A549 (cell line): ENCODE measurements at regions not wholly inside any gene's neighbourhood (a gene's known extent, or its start where the extent isn't known, plus 50 kb on each side); places are given as distances from the start of the nearest gene placed in this dataset.
"Not testable (repeated sequence)": the region's sequence is repeated elsewhere in the genome, so short reads cannot be mapped to it uniquely, and the experiment has no call there.

Experiments used
- ATAC-seq, 2 experiments: fragments of 200-7000 bp in 1 of 2; fragments of >200 bp in 1 of 2; cut with Nextera tagmentation in 1 of 2; cut with Tn5 transposase in 1 of 2; 3 replicates each; pipeline versions ENCODE4 v1.8.0 to v1.9.1; 2018 to 2020; ENCODE audit warnings: mild to moderate bottlenecking in 1 of 2, moderate library complexity in 1 of 2
- CTCF ChIA-PET: fragments of 300-600 bp; sonication (Branson Sonifier 250); formaldehyde crosslinking; extraction: SDS; loops from one replicate; lab custom pipeline; 2021; ENCODE audit warnings: antibody characterized with exemption, inconsistent platforms; lab: Yijun Ruan, JAX
- POLR2A ChIA-PET: fragments of 350-600 bp; formaldehyde crosslinking; extraction: SDS; loops from one replicate; lab custom pipeline; 2021; ENCODE audit warnings: antibody characterized with exemption, inconsistent platforms; lab: Yijun Ruan, JAX
- DNase-seq, 2 experiments: peaks; one replicate each; pipeline versions ENCODE4 v3.0.0 to v3.0.0-alpha.2; 2011 to 2016; ENCODE audit warnings: low read depth in 1 of 2, low spot score in 1 of 2
- FAIRE-seq: peaks from 2 replicates; lab custom pipeline; 2011; peaks lifted over from hg19 to GRCh38; lab: Jason Lieb, UNC
- H3K27ac ChIP-seq, 2 experiments: fragments of >200 bp; sonication (Bioruptor Twin); formaldehyde crosslinking; 3 replicates each; pipeline ENCODE4 v1.5.1; 2016 to 2017
- H3K4me1 ChIP-seq: fragments of >200 bp; sonication (Bioruptor Twin); formaldehyde crosslinking; 3 replicates; pipeline ENCODE4 v1.6.1; 2016
- H3K4me2 ChIP-seq: fragments of >200 bp; sonication (Bioruptor Twin); formaldehyde crosslinking; 3 replicates; pipeline ENCODE4 v1.6.1; 2016
- H3K4me3 ChIP-seq: fragments of >200 bp; sonication (Bioruptor Twin); formaldehyde crosslinking; 3 replicates; pipeline ENCODE4 v1.5.1; 2016
- H3K9me3 ChIP-seq: fragments of >200 bp; sonication (Bioruptor Twin); formaldehyde crosslinking; 3 replicates; pipeline ENCODE4 v1.6.1; 2016
- ATOH8 ChIP-seq: fragments of 250-450 bp; sonication (Bioruptor Pico); IDR thresholded peaks from 2 replicates; pipeline ENCODE4 v1.5.0; 2020; ENCODE audit warnings: low read depth, mild to moderate bottlenecking, moderate library complexity
- CBX8 ChIP-seq: fragments of 200-600 bp; sonication (generic); IDR thresholded peaks from 2 replicates; pipeline ENCODE4 v1.6.1; 2016
- CEBPB ChIP-seq, 2 experiments: fragments of >200 bp in 1 of 2; sonication (Bioruptor Twin) in 1 of 2; formaldehyde crosslinking in 1 of 2; IDR thresholded peaks; 2 replicates each; pipeline ENCODE4 v1.6.1; 2012 to 2016
- CTCF ChIP-seq: fragments of >200 bp; sonication (Bioruptor Twin); formaldehyde crosslinking; IDR thresholded peaks from 3 replicates; pipeline ENCODE4 v1.5.1; 2016
- EHF ChIP-seq: fragments of 250-450 bp; sonication (Bioruptor Pico); IDR thresholded peaks from 2 replicates; pipeline ENCODE4 v1.5.0; 2020; ENCODE audit warnings: mild to moderate bottlenecking
- ELK1 ChIP-seq: fragments of 150-350 bp; IDR thresholded peaks from 2 replicates; pipeline ENCODE4 v1.6.1; 2014; ENCODE audit warnings: low read depth, mild to moderate bottlenecking, low read length
- FOXS1 ChIP-seq: fragments of 250-450 bp; sonication (Bioruptor Pico); IDR thresholded peaks from 2 replicates; pipeline ENCODE4 v1.5.0; 2020; ENCODE audit warnings: mild to moderate bottlenecking, moderate library complexity
- HDAC2 ChIP-seq: fragments of 200-600 bp; sonication (generic); IDR thresholded peaks from 2 replicates; pipeline ENCODE4 v1.6.1; 2016
- HES2 ChIP-seq: fragments of >200 bp; sonication (Bioruptor Twin); formaldehyde crosslinking; IDR thresholded peaks from 2 replicates; pipeline ENCODE4 v1.6.1; 2016
- HOXA7 ChIP-seq: fragments of 250-450 bp; sonication (Bioruptor Pico); IDR thresholded peaks from 2 replicates; pipeline ENCODE4 v1.5.0; 2020; ENCODE audit warnings: mild to moderate bottlenecking, moderate library complexity
- HOXB13 ChIP-seq: fragments of 250-450 bp; sonication (Bioruptor Pico); IDR thresholded peaks from 2 replicates; pipeline ENCODE4 v1.5.0; 2020; ENCODE audit warnings: low read depth, mild to moderate bottlenecking, moderate library complexity
- MAFK ChIP-seq: fragments of 450-650 bp; IDR thresholded peaks from 2 replicates; pipeline ENCODE4 v1.6.1; 2014; ENCODE audit not compliant: partially characterized antibody
- NFE2L2 ChIP-seq: fragments of 150-350 bp; conservative IDR thresholded peaks from 2 replicates; pipeline ENCODE4 v1.6.1; 2014; ENCODE audit warnings: low read length
- NPAS2 ChIP-seq: fragments of 250-450 bp; sonication (Bioruptor Pico); IDR thresholded peaks from 2 replicates; pipeline ENCODE4 v1.8.0; 2022; ENCODE audit warnings: mild to moderate bottlenecking, moderate library complexity, borderline replicate concordance
- NR3C1 ChIP-seq: fragments of >200 bp; sonication (Bioruptor Twin); formaldehyde crosslinking; IDR thresholded peaks from 3 replicates; pipeline ENCODE4 v1.6.1; 2017
- PBX3 ChIP-seq: IDR thresholded peaks from 2 replicates; pipeline ENCODE4 v1.6.1; 2012
- POLR2A ChIP-seq: IDR thresholded peaks from 2 replicates; pipeline ENCODE4 v1.6.1; 2012; ENCODE audit warnings: mild to moderate bottlenecking, low read length
- RAD21 ChIP-seq, 2 experiments: fragments of >200 bp in 1 of 2; sonication (Bioruptor Twin) in 1 of 2; formaldehyde crosslinking in 1 of 2; IDR thresholded peaks in 1 of 2; conservative IDR thresholded peaks in 1 of 2; 2 replicates in 1 of 2; 3 replicates in 1 of 2; pipeline ENCODE4 v1.6.1; 2012 to 2018; ENCODE audit warnings: inconsistent platforms in 1 of 2
- RARB ChIP-seq: fragments of 250-450 bp; sonication (Bioruptor Pico); IDR thresholded peaks from 2 replicates; pipeline ENCODE4 v1.8.0; 2021; ENCODE audit warnings: mild to moderate bottlenecking, moderate library complexity
- RNF2 ChIP-seq: fragments of 200-600 bp; sonication (generic); IDR thresholded peaks from 2 replicates; pipeline ENCODE4 v1.6.1; 2016; ENCODE audit warnings: low read depth, mild to moderate bottlenecking, antibody characterized with exemption, moderate library complexity, borderline replicate concordance
- SMC3 ChIP-seq: fragments of >200 bp; sonication (Bioruptor Twin); formaldehyde crosslinking; IDR thresholded peaks from 3 replicates; pipeline ENCODE4 v1.6.1; 2018; ENCODE audit warnings: inconsistent platforms
- USF2 ChIP-seq: fragments of 450-650 bp; IDR thresholded peaks from 2 replicates; pipeline ENCODE4 v1.6.1; 2014; ENCODE audit warnings: antibody characterized with exemption
- ZFP36 ChIP-seq: fragments of 450-650 bp; IDR thresholded peaks from 2 replicates; pipeline ENCODE4 v1.6.1; 2014; ENCODE audit warnings: borderline replicate concordance; ENCODE audit not compliant: partially characterized antibody
- ZNF302 ChIP-seq: fragments of 250-450 bp; sonication (Bioruptor Pico); IDR thresholded peaks from 2 replicates; pipeline ENCODE4 v1.9.0; 2021; ENCODE audit warnings: inconsistent platforms, mild to moderate bottlenecking, moderate library complexity
- WGBS: methylation state at CpG from one replicate; pipeline ENCODE4 v1.1.6; 2017; ENCODE audit errors: missing lambda C conversion rate; 5-methylcytosine and 5-hydroxymethylcytosine counted together

GRCh38 chr7:68873616-68874015, 724.7 kb upstream of the AUTS2 start:
- Histone ChIP-seq H3K27ac (no peak overlapping the region), H3K4me1 (0 out of 3 replicates have a peak, but pooled peaks cover 4% of the 10 kb centered on the region), H3K9me3 (no peaks in the 10 kb centered on the region), H3K4me2 (no peak overlapping the region), H3K4me3 (no peak overlapping the region)
- ChIA-PET POLR2A (no interaction called here), CTCF (interaction anchor here (0.6 kb wide), 1 partner anchor 168 kb away, joined by 3 read pairs; no protein-coding TSS in a partner anchor)
- TF ChIP-seq ELK1 (no peak), RNF2 (no peak), RARB (no peak), NR3C1 (no peak), ATOH8 (CRISPR knock-in tag) (no peak), ZFP36 (no peak), CBX8 (no peak), RAD21 (conservative IDR thresholded peaks at IDR 0.05 in 1 of 2, IDR thresholded peaks at IDR 0.05 in 1 of 2) (no peak), PBX3 (no peak), HOXA7 (CRISPR knock-in tag) (no peak), FOXS1 (CRISPR knock-in tag) (no peak), EHF (CRISPR knock-in tag) (no peak), ZNF302 (CRISPR knock-in tag) (no peak), MAFK (no peak), HES2 (no peak), USF2 (no peak), SMC3 (no peak), HOXB13 (CRISPR knock-in tag) (no peak), NFE2L2 (no peak)
- no peak for FAIRE-seq
- no peak for DNase-seq
- no peak for ATAC-seq
- WGBS: 85% methylated on average over 5 of the region's 5 CpGs

- no peak for ATAC-seq
- 24% methylated on average over 2 of the region's 2 CpGs for WGBS
- no peak overlapping the region for H3K4me2 ChIP-seq
- no peak overlapping the region for H3K4me3 ChIP-seq
- no peak overlapping the region for H3K27ac ChIP-seq
- TF ChIP-seq CTCF: no peak
- TF ChIP-seq EHF (CRISPR knock-in tag): no peak
- no peak for TF ChIP-seq HDAC2
- no peak for TF ChIP-seq NPAS2 (CRISPR knock-in tag)
- no peak for TF ChIP-seq CEBPB (IDR thresholded peaks at IDR 0.05)
- no peak for TF ChIP-seq POLR2A
- no peak for TF ChIP-seq USF2
- TF ChIP-seq, all 56 proteins: peak for 0
- H3K9me3 ChIP-seq: no peaks in the 10 kb centered on the region
- DNase-seq (no peak), FAIRE-seq (no peak)
- 0 out of 3 replicates have a peak, but pooled peaks cover 4% of the 10 kb centered on the region for H3K4me1 ChIP-seq
- ChIA-PET POLR2A (no interaction called here), CTCF (no interaction called here)
These were observed 722.4 kb upstream of the AUTS2 start for GRCh38 chr7:68875857-68876256.

- H3K4me1 ChIP-seq, DNase-seq, ATAC-seq, H3K4me2 ChIP-seq, H3K27ac ChIP-seq, FAIRE-seq, H3K9me3 ChIP-seq, CTCF ChIA-PET, POLR2A ChIA-PET, H3K4me3 ChIP-seq: not testable (repeated sequence)
- WGBS: 92% methylated on average over 1 of the region's 1 CpG
These were observed 711.2 kb upstream of the AUTS2 start for GRCh38 chr7:68887116-68887515.
